ENCODE measurements at regions not wholly inside any gene's neighbourhood (a gene's known extent, or its start where the extent isn't known, plus 50 kb on each side); places are given as distances from the start of the nearest gene placed in this dataset.

DNA sequence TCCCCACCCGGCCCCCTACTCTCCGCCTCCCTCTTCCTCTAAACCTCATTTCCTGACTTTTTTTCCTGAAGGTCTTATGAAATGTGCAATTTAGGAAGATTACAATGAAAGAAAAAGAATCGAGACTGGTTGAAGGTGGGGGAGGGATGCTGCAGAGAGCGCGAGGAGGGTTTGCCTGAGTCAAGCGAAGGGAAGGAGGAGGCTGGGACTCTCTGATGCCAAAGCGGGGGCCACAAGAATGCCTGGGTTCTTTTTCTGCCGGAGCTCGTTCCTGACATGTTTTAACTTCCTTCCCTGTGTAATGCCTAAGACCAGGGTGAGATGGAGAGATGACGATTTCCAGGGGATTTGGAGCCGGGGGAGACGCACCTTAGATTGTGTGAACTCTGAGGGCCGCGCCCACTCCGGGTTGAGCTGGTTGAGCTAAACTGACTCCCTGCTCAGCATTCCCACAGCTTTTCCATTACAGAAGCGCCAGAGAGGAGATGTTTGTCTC, 270.5 kb upstream of the SORL1-AS1 start:
- TF ChIP-seq POLR2A (IDR thresholded peaks at IDR 0.05) = no peak
- TF ChIP-seq CTCF (IDR thresholded peaks at IDR 0.05) = no peak

Measured in adrenal gland (tissue), 5 donors.